GM21423 (cell line): ENCODE measurements at regions not wholly inside any gene's neighbourhood (a gene's known extent, or its start where the extent isn't known, plus 50 kb on each side); places are given as distances from the start of the nearest gene placed in this dataset.
A peak's percentile ranks its signal among the peaks of the same experiment; 100 is the strongest.

Experiments used
- ATAC-seq: cut with Tn5 transposase; IDR thresholded peaks from one replicate; pipeline ENCODE4 v1.9.1; 2021; ENCODE audit warnings: mild to moderate bottlenecking, moderate library complexity; ENCODE audit not compliant: unreplicated experiment

DNA sequence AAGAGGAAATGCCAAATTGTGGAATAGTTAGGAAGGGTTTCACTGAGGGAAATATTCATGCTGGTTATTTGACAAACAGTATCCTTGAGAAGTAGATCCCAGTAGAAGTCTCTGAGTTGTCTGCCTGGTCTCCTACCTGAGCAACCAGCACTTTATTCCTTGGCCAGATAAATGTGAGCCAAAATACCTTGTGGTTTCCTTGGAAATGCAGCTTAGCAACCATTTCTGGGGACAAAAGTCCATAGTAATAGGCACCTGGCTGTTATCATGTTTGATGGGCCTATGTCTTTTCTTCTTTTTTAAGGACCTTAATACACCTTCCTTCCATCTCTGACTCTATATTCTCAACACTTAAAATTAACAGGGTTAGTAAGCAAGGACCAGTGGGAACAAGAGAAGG lies 217.1 kb upstream of the MARCKS start:
- no peak for ATAC-seq

DNA sequence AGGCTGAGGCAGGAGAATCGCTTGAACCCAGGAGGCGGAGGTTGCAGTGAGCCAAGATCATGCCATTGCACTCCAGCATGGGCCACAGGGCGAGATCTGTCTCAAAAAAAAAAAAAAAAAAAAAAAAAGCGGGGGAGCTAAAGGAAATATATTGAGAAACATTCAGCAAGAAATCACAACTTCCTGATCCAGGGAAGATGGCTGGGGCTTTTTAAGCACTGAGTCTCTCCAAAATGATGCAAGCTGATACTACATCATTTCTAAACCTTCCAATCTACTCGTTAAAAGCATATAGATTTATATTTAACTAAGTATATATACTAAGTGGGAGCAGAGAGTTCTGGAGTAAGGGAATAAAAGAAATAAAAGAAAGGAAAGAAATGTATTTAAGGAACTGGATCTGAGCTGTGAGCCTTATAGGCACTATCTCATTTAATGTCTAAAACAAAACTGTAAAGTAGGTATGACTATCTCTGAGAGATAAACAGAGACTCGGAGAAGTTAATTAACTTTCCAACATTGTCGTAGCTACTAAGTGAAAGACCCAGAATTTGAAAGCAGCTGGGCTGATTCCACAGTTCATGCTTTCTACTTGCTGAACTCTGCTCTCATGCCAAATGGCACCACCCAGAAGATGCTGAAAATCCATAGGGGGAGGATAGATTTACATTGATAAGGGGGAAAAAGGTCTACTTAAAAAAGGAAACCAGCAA lies 215.0 kb upstream of the MARCKS start:
- ATAC-seq, result no peak

DNA sequence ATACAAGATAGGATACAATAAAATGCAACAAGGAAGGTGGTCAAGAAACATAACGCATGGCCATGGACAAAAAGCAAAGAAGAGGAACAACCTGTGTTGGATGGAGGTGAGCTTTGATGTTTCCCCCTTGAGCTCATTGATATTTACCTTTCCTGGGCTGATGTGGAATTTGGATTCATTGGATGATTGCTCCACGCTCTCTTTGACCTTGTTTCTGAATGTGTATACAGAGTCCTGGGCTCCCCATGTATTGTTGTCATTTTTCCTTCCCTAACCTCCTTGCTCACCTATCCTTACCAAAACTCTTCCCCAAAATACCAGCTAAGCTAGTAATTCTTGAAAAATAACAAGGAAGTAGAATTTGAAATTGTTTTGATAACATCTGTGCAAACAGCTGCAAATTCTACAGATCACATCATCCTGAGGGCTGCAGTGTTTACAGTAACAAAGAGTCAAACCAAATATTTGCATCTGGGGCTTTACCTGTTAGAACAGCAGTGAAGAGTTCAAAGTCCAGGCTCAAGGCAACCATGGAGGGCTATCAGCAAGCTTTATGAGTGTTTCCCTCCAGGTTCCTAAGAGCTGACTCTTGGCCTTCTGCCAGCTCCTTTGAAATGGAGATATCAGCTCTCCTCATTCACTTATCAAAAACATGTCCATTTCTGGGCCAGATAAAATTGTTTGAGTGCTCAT lies 214.3 kb upstream of the MARCKS start:
- peak; percentile 93 for ATAC-seq

GRCh38 chr6:113643407-113643770 lies 213.8 kb upstream of the MARCKS start:
- no peak for ATAC-seq

- ATAC-seq, result no peak
These were observed 212.1 kb upstream of the MARCKS start for GRCh38 chr6:113644861-113645575.

DNA sequence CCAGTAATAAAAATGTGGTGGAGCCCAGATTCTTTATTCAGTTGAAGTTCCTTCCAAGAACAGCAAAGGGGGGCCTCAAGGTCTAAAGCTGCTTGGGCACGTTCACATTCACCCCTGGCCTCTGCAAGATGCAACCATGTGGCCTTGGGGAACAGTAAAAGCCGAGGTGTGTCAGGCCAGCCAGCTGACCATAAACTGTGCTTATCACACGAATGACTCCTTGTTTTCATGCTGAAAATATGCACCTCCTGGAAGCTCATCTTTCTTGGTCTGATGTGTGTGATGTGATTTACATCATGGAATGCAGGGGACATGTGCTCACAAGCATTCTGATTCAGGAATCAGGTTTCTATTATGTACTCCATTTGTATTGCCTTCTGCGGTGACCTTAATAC lies 211.6 kb upstream of the MARCKS start:
- no peak for ATAC-seq

GRCh38 chr6:113645986-113646385 lies 211.2 kb upstream of the MARCKS start:
- no peak for ATAC-seq

DNA sequence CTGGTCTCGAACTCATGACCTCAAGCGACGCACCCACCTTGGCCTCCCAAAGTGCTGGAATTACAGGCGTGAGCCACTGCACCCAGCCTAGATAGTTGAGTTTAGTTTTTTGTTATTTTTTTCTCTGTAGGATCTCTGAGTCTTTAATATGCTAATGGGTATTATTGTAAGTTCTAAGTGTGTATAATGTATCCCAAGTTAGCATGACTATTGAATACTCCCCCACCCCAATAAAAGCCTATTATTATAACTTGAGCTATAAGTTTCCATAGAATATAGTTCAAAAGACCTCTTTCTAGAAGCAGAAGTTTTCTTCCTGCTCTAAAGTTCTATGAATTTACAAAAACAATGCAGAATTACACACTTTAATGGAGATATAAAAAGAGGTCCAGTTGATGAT lies 210.4 kb upstream of the MARCKS start:
- no peak for ATAC-seq

DNA sequence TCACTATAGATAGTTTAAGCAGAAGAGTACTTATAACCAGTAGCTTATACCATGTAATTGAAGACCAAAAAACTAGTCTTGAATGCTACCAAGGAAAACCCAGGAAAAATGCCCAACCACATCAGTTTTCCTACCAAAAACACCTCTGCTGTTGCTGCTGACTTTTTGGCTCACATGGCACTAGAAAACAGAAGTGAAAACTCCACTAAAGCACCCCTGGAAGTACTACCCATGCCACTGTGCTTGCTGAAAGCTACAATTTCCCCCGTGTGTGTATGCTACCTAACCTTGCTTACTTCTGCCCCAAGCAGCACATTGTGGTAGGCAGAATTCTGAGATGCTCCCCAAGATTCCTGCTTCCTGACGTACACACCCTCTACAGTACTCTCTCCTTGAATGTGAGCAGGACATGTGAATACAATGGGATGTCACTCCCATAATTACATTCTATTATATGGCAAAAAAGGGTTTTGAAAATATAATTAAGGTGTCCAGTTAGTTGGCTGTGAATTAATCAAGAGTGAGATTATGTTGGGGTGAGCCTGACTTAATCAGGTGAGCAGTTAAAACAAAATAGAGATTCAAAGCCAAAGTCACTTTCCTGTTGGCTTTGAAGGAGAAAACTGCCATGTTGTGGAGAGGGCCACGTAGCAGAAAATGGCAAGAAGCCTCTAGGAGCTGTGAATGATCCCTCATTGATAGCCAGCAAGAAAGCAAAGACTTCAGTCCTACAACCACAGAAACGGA lies 209.8 kb upstream of the MARCKS start:
- no peak for ATAC-seq

DNA sequence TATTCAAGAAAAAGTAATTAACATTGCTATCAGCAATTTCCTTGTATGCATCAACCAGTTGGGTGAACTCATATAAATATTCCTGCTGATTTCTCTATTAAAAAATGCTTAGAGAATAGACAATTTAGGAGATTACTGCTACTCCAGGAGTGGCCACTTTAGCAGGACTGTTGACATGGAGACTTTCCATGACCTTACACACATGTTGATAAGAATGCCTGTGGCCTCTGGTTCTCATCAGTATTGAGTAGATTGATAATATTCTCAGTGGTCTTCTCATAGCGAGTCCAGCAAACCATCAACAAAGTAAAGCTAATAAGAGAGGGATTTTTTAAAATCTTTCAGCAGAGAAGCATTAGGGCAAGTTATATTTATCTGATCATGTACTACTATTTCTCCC lies 208.4 kb upstream of the MARCKS start:
- no peak for ATAC-seq

DNA sequence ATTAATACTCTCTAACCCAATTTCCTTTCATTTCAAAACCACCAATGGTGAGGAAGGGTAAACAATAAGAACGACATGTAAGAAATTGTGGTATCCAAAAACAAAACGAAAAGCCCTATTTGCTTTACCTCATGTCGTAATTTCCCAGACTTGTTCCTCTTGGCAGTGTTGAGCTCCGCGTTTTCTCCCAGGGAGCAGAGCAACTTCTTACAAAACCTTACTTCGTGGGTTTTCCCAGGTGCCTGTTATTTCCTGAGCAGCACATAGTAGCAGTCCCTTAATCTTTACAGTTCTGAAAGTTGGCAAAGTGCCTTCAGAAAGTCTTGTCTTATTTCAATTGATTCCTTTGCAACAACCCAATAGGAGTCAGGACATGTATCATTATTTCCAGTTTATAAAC lies 207.9 kb upstream of the MARCKS start:
- no peak for ATAC-seq

DNA sequence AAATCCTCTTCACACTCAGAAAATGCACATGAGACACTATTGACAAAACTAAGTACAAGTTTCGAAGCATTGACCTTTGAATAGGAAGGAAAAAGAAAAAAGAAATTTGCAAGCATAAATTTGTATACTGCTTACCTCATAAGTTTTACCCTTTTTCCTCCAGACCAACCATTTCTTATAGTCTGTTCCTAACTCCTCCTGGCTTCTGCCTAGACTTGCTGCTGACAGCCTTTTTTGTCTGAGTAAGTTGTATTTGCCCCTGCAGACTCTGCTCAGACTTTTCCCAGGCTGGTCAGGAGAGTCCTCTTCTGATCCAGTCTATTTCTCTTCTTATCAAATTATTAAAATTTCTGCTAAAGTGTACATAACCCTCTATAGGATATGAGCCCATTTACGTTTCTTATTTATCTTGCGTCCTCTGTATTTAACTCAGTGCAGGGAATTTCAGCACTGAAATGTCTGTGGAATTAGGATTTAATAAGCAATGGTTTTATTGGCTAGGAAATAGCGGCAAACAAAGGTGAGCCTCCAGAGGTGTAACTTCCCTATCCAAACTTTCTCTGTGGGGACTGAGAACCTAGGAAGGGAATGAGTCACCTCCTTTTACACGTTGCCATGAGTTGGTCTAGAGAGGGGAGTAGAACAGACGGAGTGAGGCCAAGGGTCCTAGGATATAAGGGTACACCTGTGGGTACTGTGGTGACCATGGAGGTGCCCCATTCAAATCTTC lies 207.1 kb upstream of the MARCKS start:
- ATAC-seq, result no peak

GRCh38 chr6:113650610-113650979 lies 206.6 kb upstream of the MARCKS start:
- ATAC-seq, result no peak

DNA sequence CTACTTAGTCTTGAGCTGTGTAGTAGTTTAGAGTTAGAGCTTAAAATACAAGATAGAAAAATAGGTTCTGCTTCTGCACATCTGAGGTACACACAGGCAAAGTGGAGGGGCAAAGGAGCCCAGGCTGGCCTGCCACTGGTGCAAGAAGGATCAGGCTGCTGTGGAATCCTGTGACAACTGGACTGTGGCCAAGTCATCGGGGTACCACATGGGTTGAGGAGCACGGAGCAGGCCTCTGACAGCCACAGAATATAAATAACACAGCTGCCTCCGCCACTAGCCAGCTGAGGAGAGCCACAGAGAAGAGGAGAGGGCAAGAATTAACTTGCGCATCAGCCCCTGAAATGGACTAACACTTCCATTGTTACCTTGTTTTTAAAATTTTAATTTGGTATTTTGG lies 206.0 kb upstream of the MARCKS start:
- ATAC-seq, result no peak

GRCh38 chr6:113651920-113652319 lies 205.2 kb upstream of the MARCKS start:
- peak; percentile 37 for ATAC-seq

DNA sequence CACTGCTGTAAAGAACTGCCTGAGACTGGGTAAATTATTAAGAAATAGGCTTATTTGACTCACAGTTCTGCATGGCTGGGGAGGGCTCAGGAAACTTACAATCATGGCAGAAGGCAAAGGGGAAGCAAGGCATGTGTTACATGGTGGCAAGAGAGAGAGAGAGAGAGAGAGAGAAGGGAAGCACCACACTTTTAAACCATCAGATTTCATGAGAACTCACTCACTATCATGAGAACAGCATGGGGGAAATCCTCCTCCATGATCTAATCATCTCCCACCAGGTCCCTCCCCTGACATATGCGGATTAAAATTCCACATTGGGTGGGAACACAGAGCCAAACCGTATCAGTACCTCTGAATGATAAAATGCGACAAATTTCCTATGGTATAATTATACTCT lies 203.9 kb upstream of the MARCKS start:
- ATAC-seq, result no peak

GRCh38 chr6:113654396-113654795 lies 202.7 kb upstream of the MARCKS start:
- no peak for ATAC-seq

GRCh38 chr6:113655761-113656160 lies 201.4 kb upstream of the MARCKS start:
- no peak for ATAC-seq

GRCh38 chr6:113659762-113660404 lies 197.3 kb upstream of the MARCKS start:
- no peak for ATAC-seq

GRCh38 chr6:113660819-113661218 lies 196.3 kb upstream of the MARCKS start:
- ATAC-seq, result no peak
